ENCODE measurements at regions not wholly inside any gene's neighbourhood (a gene's known extent, or its start where the extent isn't known, plus 50 kb on each side); places are given as distances from the start of the nearest gene placed in this dataset.
"Not testable (repeated sequence)": the region's sequence is repeated elsewhere in the genome, so short reads cannot be mapped to it uniquely, and the experiment has no call there.

- H3K9me3 Mint-ChIP-seq (ENCODE audit: unreplicated experiment): no peaks in the 10 kb centered on the region
- peaks cover 2% of the 10 kb centered on the region for H3K36me3 Mint-ChIP-seq (ENCODE audit: unreplicated experiment)
- no peak overlapping the region for H3K27ac Mint-ChIP-seq (ENCODE audit: unreplicated experiment)
- no peak for DNase-seq (ENCODE audit: extremely low spot score, unreplicated experiment)
- no peak overlapping the region for H3K4me3 Mint-ChIP-seq (ENCODE audit: unreplicated experiment)
- peaks cover 44% of the 10 kb centered on the region for H3K4me1 Mint-ChIP-seq (ENCODE audit: unreplicated experiment)
- no peaks in the 10 kb centered on the region for H3K27me3 Mint-ChIP-seq (ENCODE audit: unreplicated experiment)
- no peak for TF ChIP-seq CTCF (IDR thresholded peaks at IDR 0.05)
These were observed 215.2 kb upstream of the PRICKLE2 start for GRCh38 chr3:64440498-64440897.

- no peak overlapping the region for H3K4me3 Mint-ChIP-seq (ENCODE audit: unreplicated experiment)
These were observed 213.5 kb upstream of the PRICKLE2 start for GRCh38 chr3:64438812-64439211.

GRCh38 chr3:64438066-64438465 is 212.8 kb upstream of the PRICKLE2 start:
- DNase-seq (ENCODE audit: extremely low spot score, unreplicated experiment): no peak
- H3K27me3 Mint-ChIP-seq (ENCODE audit: unreplicated experiment): no peaks in the 10 kb centered on the region
- peaks cover 6% of the 10 kb centered on the region for H3K9me3 Mint-ChIP-seq (ENCODE audit: unreplicated experiment)
- no peak for TF ChIP-seq CTCF (IDR thresholded peaks at IDR 0.05)
- peaks cover 6% of the 10 kb centered on the region for H3K36me3 Mint-ChIP-seq (ENCODE audit: unreplicated experiment)
- no peak overlapping the region for H3K4me3 Mint-ChIP-seq (ENCODE audit: unreplicated experiment)
- H3K4me1 Mint-ChIP-seq (ENCODE audit: unreplicated experiment): peaks cover 29% of the 10 kb centered on the region
- H3K27ac Mint-ChIP-seq (ENCODE audit: unreplicated experiment): no peak overlapping the region

More at GRCh38 chr3:64438812-64439211, 213.5 kb upstream of the PRICKLE2 start:
- peaks cover 6% of the 10 kb centered on the region for H3K9me3 Mint-ChIP-seq (ENCODE audit: unreplicated experiment)
- H3K36me3 Mint-ChIP-seq (ENCODE audit: unreplicated experiment): peaks cover 6% of the 10 kb centered on the region
- no peak for DNase-seq (ENCODE audit: extremely low spot score, unreplicated experiment)
- H3K27me3 Mint-ChIP-seq (ENCODE audit: unreplicated experiment): no peaks in the 10 kb centered on the region
- no peak overlapping the region for H3K27ac Mint-ChIP-seq (ENCODE audit: unreplicated experiment)
- TF ChIP-seq CTCF (IDR thresholded peaks at IDR 0.05): no peak
- peaks cover 36% of the 10 kb centered on the region for H3K4me1 Mint-ChIP-seq (ENCODE audit: unreplicated experiment)

- peaks cover 23% of the 10 kb centered on the region for H3K4me1 Mint-ChIP-seq (ENCODE audit: unreplicated experiment)
- no peaks in the 10 kb centered on the region for H3K27me3 Mint-ChIP-seq (ENCODE audit: unreplicated experiment)
- H3K4me3 Mint-ChIP-seq (ENCODE audit: unreplicated experiment): no peak overlapping the region
- DNase-seq (ENCODE audit: extremely low spot score, unreplicated experiment): no peak
- H3K9me3 Mint-ChIP-seq (ENCODE audit: unreplicated experiment): peaks cover 6% of the 10 kb centered on the region
- no peak overlapping the region for H3K27ac Mint-ChIP-seq (ENCODE audit: unreplicated experiment)
- H3K36me3 Mint-ChIP-seq (ENCODE audit: unreplicated experiment): peaks cover 8% of the 10 kb centered on the region
- no peak for TF ChIP-seq CTCF (IDR thresholded peaks at IDR 0.05)
These were observed 211.9 kb upstream of the PRICKLE2 start for GRCh38 chr3:64437131-64437530.

- H3K4me3 Mint-ChIP-seq (ENCODE audit: unreplicated experiment); H3K27ac Mint-ChIP-seq (ENCODE audit: unreplicated experiment); H3K36me3 Mint-ChIP-seq (ENCODE audit: unreplicated experiment); DNase-seq (ENCODE audit: extremely low spot score, unreplicated experiment); H3K9me3 Mint-ChIP-seq (ENCODE audit: unreplicated experiment); H3K27me3 Mint-ChIP-seq (ENCODE audit: unreplicated experiment); H3K4me1 Mint-ChIP-seq (ENCODE audit: unreplicated experiment): not testable (repeated sequence)
These were observed 209.8 kb upstream of the PRICKLE2 start for GRCh38 chr3:64435023-64435422.

- no peak for TF ChIP-seq CTCF (IDR thresholded peaks at IDR 0.05)
- no peak for DNase-seq (ENCODE audit: extremely low spot score, unreplicated experiment)
- peaks cover 6% of the 10 kb centered on the region for H3K9me3 Mint-ChIP-seq (ENCODE audit: unreplicated experiment)
- peaks cover 8% of the 10 kb centered on the region for H3K36me3 Mint-ChIP-seq (ENCODE audit: unreplicated experiment)
- H3K27ac Mint-ChIP-seq (ENCODE audit: unreplicated experiment): no peak overlapping the region
- peaks cover 1% of the 10 kb centered on the region for H3K4me1 Mint-ChIP-seq (ENCODE audit: unreplicated experiment)
- no peaks in the 10 kb centered on the region for H3K27me3 Mint-ChIP-seq (ENCODE audit: unreplicated experiment)
- H3K4me3 Mint-ChIP-seq (ENCODE audit: unreplicated experiment): no peak overlapping the region
These were observed 207.6 kb upstream of the PRICKLE2 start for GRCh38 chr3:64432870-64433269.
